Gastrocnemius medialis (tissue), 4 donors: ENCODE measurements at regions not wholly inside any gene's neighbourhood (a gene's known extent, or its start where the extent isn't known, plus 50 kb on each side); places are given as distances from the start of the nearest gene placed in this dataset.

ENCODE experiments used
- POLR2A ChIP-seq, 2 donors: fragments of 450-650 bp; IDR thresholded peaks; one replicate each; pipeline ENCODE4 v1.6.1; 2017; ENCODE audit warnings: antibody characterized with exemption in 2 of 2, mild to moderate bottlenecking in 2 of 2, moderate library complexity in 2 of 2
- TF ChIP-seq, protein P1 (sequence below), 5 experiments: fragments of 450-650 bp in 3 of 5; fragments of 200-600 bp in 2 of 5; sonication (generic) in 2 of 5; IDR thresholded peaks in 4 of 5; conservative IDR thresholded peaks in 1 of 5; 1 replicate in 4 of 5; 2 replicates in 1 of 5; pipeline ENCODE4 v1.5.1; 2016 to 2019; ENCODE audit warnings: antibody characterized with exemption in 5 of 5, mild to moderate bottlenecking in 3 of 5, moderate library complexity in 3 of 5

DNA sequence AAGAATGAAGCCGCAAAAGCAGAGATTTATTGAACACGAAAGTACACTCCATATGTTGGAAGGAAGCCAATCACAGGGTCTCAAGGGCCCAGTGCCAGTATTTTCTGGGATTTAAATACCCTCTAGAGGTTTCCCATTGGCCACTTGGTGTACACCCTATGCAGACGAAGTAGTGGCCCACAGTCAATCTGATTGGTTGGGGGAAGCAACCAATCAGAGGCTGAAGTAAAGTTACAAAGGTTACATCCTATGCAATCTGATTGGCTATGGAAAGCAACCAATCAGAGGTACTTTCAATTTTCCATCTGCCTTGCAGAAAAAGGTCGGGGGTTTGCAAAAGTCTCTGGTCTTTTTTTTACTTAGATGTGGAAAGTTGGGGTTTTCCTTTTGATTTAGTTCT lies 481.3 kb upstream of the NRP1 start:
- TF ChIP-seq, protein P1, sequence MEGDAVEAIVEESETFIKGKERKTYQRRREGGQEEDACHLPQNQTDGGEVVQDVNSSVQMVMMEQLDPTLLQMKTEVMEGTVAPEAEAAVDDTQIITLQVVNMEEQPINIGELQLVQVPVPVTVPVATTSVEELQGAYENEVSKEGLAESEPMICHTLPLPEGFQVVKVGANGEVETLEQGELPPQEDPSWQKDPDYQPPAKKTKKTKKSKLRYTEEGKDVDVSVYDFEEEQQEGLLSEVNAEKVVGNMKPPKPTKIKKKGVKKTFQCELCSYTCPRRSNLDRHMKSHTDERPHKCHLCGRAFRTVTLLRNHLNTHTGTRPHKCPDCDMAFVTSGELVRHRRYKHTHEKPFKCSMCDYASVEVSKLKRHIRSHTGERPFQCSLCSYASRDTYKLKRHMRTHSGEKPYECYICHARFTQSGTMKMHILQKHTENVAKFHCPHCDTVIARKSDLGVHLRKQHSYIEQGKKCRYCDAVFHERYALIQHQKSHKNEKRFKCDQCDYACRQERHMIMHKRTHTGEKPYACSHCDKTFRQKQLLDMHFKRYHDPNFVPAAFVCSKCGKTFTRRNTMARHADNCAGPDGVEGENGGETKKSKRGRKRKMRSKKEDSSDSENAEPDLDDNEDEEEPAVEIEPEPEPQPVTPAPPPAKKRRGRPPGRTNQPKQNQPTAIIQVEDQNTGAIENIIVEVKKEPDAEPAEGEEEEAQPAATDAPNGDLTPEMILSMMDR (IDR thresholded peaks at IDR 0.05 in 4 of 5, conservative IDR thresholded peaks at IDR 0.05 in 1 of 5) = no peak
- no peak for TF ChIP-seq POLR2A (IDR thresholded peaks at IDR 0.05)
